Liver (tissue), 3 donors: ENCODE measurements at regions not wholly inside any gene's neighbourhood (a gene's known extent, or its start where the extent isn't known, plus 50 kb on each side); places are given as distances from the start of the nearest gene placed in this dataset.

Experiments
- EGR1 ChIP-seq, 2 donors: IDR thresholded peaks; 2 replicates each; pipeline ENCODE4 v1.6.1; 2016 to 2018; ENCODE audit warnings: antibody characterized with exemption in 2 of 2, low read depth in 2 of 2
- RAD21 ChIP-seq, 2 donors: IDR thresholded peaks; 2 replicates each; pipeline ENCODE4 v1.6.1; 2016; ENCODE audit warnings: antibody characterized with exemption in 2 of 2, mild to moderate bottlenecking in 2 of 2
- TF ChIP-seq, protein P1 (sequence below): IDR thresholded peaks from 2 replicates; pipeline ENCODE4 v1.6.1; 2016; ENCODE audit warnings: antibody characterized with exemption
- TF ChIP-seq, protein P2 (sequence below): fragments of 150-350 bp; IDR thresholded peaks from 2 replicates; pipeline ENCODE4 v1.5.1; 2017; ENCODE audit warnings: improper control_type of control experiment, low read depth, low read length; ENCODE audit not compliant: missing input control
- TF ChIP-seq, protein P3 (sequence below): IDR thresholded peaks from 2 replicates; pipeline ENCODE4 v1.6.1; 2016; ENCODE audit warnings: antibody characterized with exemption
- TF ChIP-seq, protein P4 (sequence below): IDR thresholded peaks from 2 replicates; pipeline ENCODE4 v1.6.1; 2016; ENCODE audit warnings: antibody characterized with exemption
- donor health status: healthy.
- donor health status: healthy.

DNA sequence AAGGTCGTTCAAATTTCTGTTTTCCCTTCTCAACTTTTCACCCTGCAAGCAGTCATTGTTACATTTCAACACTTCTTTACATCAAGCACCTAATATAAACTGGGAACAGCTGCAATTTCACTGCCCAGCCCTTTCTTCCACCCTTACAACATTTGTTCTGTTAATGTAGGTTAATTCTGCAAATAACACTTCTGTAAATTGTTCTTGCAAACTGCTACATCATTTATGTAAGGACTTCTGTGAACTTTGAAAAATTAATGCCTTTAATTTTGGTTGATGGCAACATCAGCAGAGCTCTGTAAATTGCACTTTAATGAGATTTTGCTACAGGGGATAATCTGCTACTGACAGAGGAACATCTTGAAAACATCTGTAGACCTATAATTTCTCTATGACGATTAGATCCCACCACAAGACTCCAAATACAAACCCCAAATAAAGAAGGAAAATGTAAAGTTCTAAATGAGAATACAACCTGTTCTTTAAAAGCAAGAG, 93.5 kb downstream of the ZIC4 start:
- TF ChIP-seq, protein P1, sequence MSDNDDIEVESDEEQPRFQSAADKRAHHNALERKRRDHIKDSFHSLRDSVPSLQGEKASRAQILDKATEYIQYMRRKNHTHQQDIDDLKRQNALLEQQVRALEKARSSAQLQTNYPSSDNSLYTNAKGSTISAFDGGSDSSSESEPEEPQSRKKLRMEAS: no peak
- no peak for TF ChIP-seq EGR1 (IDR thresholded peaks at IDR 0.05; ENCODE audit: low read depth in 2 of 2)
- TF ChIP-seq, protein P2, sequence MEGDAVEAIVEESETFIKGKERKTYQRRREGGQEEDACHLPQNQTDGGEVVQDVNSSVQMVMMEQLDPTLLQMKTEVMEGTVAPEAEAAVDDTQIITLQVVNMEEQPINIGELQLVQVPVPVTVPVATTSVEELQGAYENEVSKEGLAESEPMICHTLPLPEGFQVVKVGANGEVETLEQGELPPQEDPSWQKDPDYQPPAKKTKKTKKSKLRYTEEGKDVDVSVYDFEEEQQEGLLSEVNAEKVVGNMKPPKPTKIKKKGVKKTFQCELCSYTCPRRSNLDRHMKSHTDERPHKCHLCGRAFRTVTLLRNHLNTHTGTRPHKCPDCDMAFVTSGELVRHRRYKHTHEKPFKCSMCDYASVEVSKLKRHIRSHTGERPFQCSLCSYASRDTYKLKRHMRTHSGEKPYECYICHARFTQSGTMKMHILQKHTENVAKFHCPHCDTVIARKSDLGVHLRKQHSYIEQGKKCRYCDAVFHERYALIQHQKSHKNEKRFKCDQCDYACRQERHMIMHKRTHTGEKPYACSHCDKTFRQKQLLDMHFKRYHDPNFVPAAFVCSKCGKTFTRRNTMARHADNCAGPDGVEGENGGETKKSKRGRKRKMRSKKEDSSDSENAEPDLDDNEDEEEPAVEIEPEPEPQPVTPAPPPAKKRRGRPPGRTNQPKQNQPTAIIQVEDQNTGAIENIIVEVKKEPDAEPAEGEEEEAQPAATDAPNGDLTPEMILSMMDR: no peak
- TF ChIP-seq RAD21 (IDR thresholded peaks at IDR 0.05): no peak
- TF ChIP-seq, protein P3, sequence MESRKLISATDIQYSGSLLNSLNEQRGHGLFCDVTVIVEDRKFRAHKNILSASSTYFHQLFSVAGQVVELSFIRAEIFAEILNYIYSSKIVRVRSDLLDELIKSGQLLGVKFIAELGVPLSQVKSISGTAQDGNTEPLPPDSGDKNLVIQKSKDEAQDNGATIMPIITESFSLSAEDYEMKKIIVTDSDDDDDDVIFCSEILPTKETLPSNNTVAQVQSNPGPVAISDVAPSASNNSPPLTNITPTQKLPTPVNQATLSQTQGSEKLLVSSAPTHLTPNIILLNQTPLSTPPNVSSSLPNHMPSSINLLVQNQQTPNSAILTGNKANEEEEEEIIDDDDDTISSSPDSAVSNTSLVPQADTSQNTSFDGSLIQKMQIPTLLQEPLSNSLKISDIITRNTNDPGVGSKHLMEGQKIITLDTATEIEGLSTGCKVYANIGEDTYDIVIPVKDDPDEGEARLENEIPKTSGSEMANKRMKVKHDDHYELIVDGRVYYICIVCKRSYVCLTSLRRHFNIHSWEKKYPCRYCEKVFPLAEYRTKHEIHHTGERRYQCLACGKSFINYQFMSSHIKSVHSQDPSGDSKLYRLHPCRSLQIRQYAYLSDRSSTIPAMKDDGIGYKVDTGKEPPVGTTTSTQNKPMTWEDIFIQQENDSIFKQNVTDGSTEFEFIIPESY: no peak
- TF ChIP-seq, protein P4, sequence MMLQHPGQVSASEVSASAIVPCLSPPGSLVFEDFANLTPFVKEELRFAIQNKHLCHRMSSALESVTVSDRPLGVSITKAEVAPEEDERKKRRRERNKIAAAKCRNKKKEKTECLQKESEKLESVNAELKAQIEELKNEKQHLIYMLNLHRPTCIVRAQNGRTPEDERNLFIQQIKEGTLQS: no peak
